SU-DHL-6 (cell line): ENCODE measurements at regions not wholly inside any gene's neighbourhood (a gene's known extent, or its start where the extent isn't known, plus 50 kb on each side); places are given as distances from the start of the nearest gene placed in this dataset.

Source experiments
- H2AFZ ChIP-seq: fragments of 200-600 bp; sonication (generic); 2 replicates; pipeline ENCODE4 v1.6.1; 2014; ENCODE audit warnings: low read depth, mild to moderate bottlenecking, moderate library complexity, mixed read lengths, antibody characterized with exemption, low read length; ENCODE audit not compliant: severe bottlenecking
- H3F3A ChIP-seq: fragments of 200-600 bp; shearing (Covaris generic); 2 replicates; pipeline ENCODE4 v1.6.0; 2016; ENCODE audit warnings: antibody characterized with exemption, mild to moderate bottlenecking; ENCODE audit not compliant: insufficient read depth
- H3K27ac ChIP-seq: fragments of 200-600 bp; sonication (generic); 2 replicates; pipeline ENCODE4 v1.5.1; 2016; ENCODE audit warnings: low read depth, mild to moderate bottlenecking, low read length, moderate library complexity, mixed read lengths
- H3K27me3 ChIP-seq: fragments of 200-600 bp; sonication (generic), shearing (Covaris generic); 2 replicates; pipeline ENCODE4 v1.6.0; 2014; ENCODE audit warnings: mild to moderate bottlenecking, low read length
- H3K36me3 ChIP-seq: fragments of 200-600 bp; sonication (generic); 2 replicates; pipeline ENCODE4 v1.6.1; 2014; ENCODE audit warnings: mild to moderate bottlenecking, low read length, mixed read lengths
- H3K4me2 ChIP-seq: fragments of 300-600, 200-600 bp; shearing (Covaris generic), sonication (generic); 2 replicates; pipeline ENCODE4 v1.6.0; 2014; ENCODE audit warnings: low read length, low read depth, mild to moderate bottlenecking; ENCODE audit not compliant: poor library complexity, severe bottlenecking
- H3K4me3 ChIP-seq: fragments of 200-600 bp; sonication (generic); 2 replicates; pipeline ENCODE4 v1.5.1; 2014; ENCODE audit warnings: antibody characterized with exemption, low read length, mild to moderate bottlenecking, mixed read lengths; ENCODE audit not compliant: insufficient read depth, poor library complexity, severe bottlenecking
- H3K79me2 ChIP-seq: fragments of 200-600 bp; sonication (generic); 2 replicates; pipeline ENCODE4 v1.6.1; 2014; ENCODE audit warnings: mild to moderate bottlenecking, low read length, moderate library complexity; ENCODE audit not compliant: insufficient read depth
- H3K9ac ChIP-seq: fragments of 200-600 bp; sonication (generic); 2 replicates; pipeline ENCODE4 v1.7.0; 2014; ENCODE audit warnings: mild to moderate bottlenecking, low read length
- H3K9me2 ChIP-seq: fragments of 200-600 bp; sonication (generic); replicated peaks from 2 replicates; pipeline ENCODE4 v1.6.1; 2014; ENCODE audit warnings: low read length; ENCODE audit not compliant: insufficient read depth
- H3K9me3 ChIP-seq: fragments of 200-600 bp; sonication (generic); 2 replicates; pipeline ENCODE4 v1.6.1; 2014; ENCODE audit warnings: low read length, mixed read lengths; ENCODE audit not compliant: insufficient read depth
- H4K20me1 ChIP-seq: fragments of 200-600 bp; sonication (generic); 2 replicates; pipeline ENCODE4 v1.6.1; 2014; ENCODE audit warnings: low read depth, mild to moderate bottlenecking, antibody characterized with exemption, low read length, moderate library complexity, mixed read lengths
- EZH2phosphoT487 ChIP-seq: fragments of 200-600 bp; sonication (generic), shearing (Covaris generic); conservative IDR thresholded peaks from 2 replicates; pipeline ENCODE4 v1.6.1; 2018; ENCODE audit warnings: mild to moderate bottlenecking, antibody characterized with exemption, low read length, moderate library complexity, mixed read lengths
- TF ChIP-seq, protein P1 (sequence below): fragments of 200-600 bp; sonication (generic); IDR thresholded peaks from one replicate; pipeline ENCODE4 v1.5.1; 2017; ENCODE audit warnings: antibody characterized with exemption, mild to moderate bottlenecking, low read length, moderate library complexity; ENCODE audit not compliant: insufficient read depth, poor library complexity, severe bottlenecking

- Histone ChIP-seq H4K20me1 (no peaks in the 10 kb centered on the region), H3K27ac (no peak overlapping the region), H3K4me3 (no peak overlapping the region), H3K79me2 (no peaks in the 10 kb centered on the region), H3F3A (no peaks in the 10 kb centered on the region), H3K9me2 (no peaks in the 10 kb centered on the region), H3K9me3 (no peaks in the 10 kb centered on the region), H3K4me2 (no peak overlapping the region), H2AFZ (no peak overlapping the region), H3K36me3 (no peaks in the 10 kb centered on the region), H3K9ac (no peak overlapping the region), H3K27me3 (no peaks in the 10 kb centered on the region)
- TF ChIP-seq, protein P1, sequence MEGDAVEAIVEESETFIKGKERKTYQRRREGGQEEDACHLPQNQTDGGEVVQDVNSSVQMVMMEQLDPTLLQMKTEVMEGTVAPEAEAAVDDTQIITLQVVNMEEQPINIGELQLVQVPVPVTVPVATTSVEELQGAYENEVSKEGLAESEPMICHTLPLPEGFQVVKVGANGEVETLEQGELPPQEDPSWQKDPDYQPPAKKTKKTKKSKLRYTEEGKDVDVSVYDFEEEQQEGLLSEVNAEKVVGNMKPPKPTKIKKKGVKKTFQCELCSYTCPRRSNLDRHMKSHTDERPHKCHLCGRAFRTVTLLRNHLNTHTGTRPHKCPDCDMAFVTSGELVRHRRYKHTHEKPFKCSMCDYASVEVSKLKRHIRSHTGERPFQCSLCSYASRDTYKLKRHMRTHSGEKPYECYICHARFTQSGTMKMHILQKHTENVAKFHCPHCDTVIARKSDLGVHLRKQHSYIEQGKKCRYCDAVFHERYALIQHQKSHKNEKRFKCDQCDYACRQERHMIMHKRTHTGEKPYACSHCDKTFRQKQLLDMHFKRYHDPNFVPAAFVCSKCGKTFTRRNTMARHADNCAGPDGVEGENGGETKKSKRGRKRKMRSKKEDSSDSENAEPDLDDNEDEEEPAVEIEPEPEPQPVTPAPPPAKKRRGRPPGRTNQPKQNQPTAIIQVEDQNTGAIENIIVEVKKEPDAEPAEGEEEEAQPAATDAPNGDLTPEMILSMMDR: no peak
- no peak for TF ChIP-seq EZH2phosphoT487
Measured at GRCh38 chr20:55597526-55597925, 407.8 kb downstream of the CBLN4 start.

- no peaks in the 10 kb centered on the region for H3F3A ChIP-seq
- no peaks in the 10 kb centered on the region for H3K9me3 ChIP-seq
- TF ChIP-seq EZH2phosphoT487: no peak
- TF ChIP-seq, protein P1: no peak
- H3K4me2 ChIP-seq: no peak overlapping the region
- H3K36me3 ChIP-seq: no peaks in the 10 kb centered on the region
- no peak overlapping the region for H3K4me3 ChIP-seq
- no peak overlapping the region for H3K27ac ChIP-seq
- no peaks in the 10 kb centered on the region for H3K79me2 ChIP-seq
- no peaks in the 10 kb centered on the region for H3K9me2 ChIP-seq
- H3K27me3 ChIP-seq: no peaks in the 10 kb centered on the region
- H4K20me1 ChIP-seq: no peaks in the 10 kb centered on the region
- no peak overlapping the region for H2AFZ ChIP-seq
- H3K9ac ChIP-seq: no peak overlapping the region
Measured at GRCh38 chr20:55596431-55596830, 408.9 kb downstream of the CBLN4 start.

- no peaks in the 10 kb centered on the region for H3K36me3 ChIP-seq
- H3K9me2 ChIP-seq: no peaks in the 10 kb centered on the region
- H2AFZ ChIP-seq: no peak overlapping the region
- no peak overlapping the region for H3K4me3 ChIP-seq
- H3K4me2 ChIP-seq: no peak overlapping the region
- no peaks in the 10 kb centered on the region for H4K20me1 ChIP-seq
- TF ChIP-seq, protein P1: no peak
- TF ChIP-seq EZH2phosphoT487: no peak
- H3F3A ChIP-seq: no peaks in the 10 kb centered on the region
- H3K9ac ChIP-seq: no peak overlapping the region
- H3K9me3 ChIP-seq: no peaks in the 10 kb centered on the region
- no peak overlapping the region for H3K27ac ChIP-seq
- H3K27me3 ChIP-seq: no peaks in the 10 kb centered on the region
- H3K79me2 ChIP-seq: no peaks in the 10 kb centered on the region
Measured at GRCh38 chr20:55592866-55593265, 412.5 kb downstream of the CBLN4 start.

- Histone ChIP-seq H3K36me3 (no peaks in the 10 kb centered on the region), H3K4me2 (no peak overlapping the region), H3K9me3 (no peaks in the 10 kb centered on the region), H3K27me3 (no peaks in the 10 kb centered on the region), H3K27ac (no peak overlapping the region), H3K4me3 (no peak overlapping the region), H2AFZ (no peak overlapping the region), H3K9me2 (no peaks in the 10 kb centered on the region), H4K20me1 (no peaks in the 10 kb centered on the region), H3K9ac (no peak overlapping the region), H3K79me2 (no peaks in the 10 kb centered on the region), H3F3A (no peaks in the 10 kb centered on the region)
- TF ChIP-seq, protein P1: no peak
- TF ChIP-seq EZH2phosphoT487: no peak
Measured at GRCh38 chr20:55586610-55587009, 418.7 kb downstream of the CBLN4 start.
